ENCODE measurements at regions not wholly inside any gene's neighbourhood (a gene's known extent, or its start where the extent isn't known, plus 50 kb on each side); places are given as distances from the start of the nearest gene placed in this dataset.

GRCh38 chr5:145681686-145682085, 153.5 kb downstream of the PRELID2 start:
- H3K4me3 ChIP-seq (ENCODE audit: low read length): no peak overlapping the region
- no peak overlapping the region for H3K9ac ChIP-seq (ENCODE audit: low read length)
- no peaks in the 10 kb centered on the region for H3K27me3 ChIP-seq (replicated peaks; ENCODE audit: control insufficient read depth, insufficient read depth, low read length)
- no peaks in the 10 kb centered on the region for H3K36me3 ChIP-seq (ENCODE audit: control insufficient read depth, insufficient read depth, low read length, severe bottlenecking)
- peaks cover 12% of the 10 kb centered on the region for H3K4me1 ChIP-seq (ENCODE audit: control insufficient read depth, insufficient read depth, low read length)
- peak; percentile 88 for DNase-seq (ENCODE audit: low read depth)
- H3K9me3 ChIP-seq (ENCODE audit: control insufficient read depth, low read length): no peaks in the 10 kb centered on the region

DNA sequence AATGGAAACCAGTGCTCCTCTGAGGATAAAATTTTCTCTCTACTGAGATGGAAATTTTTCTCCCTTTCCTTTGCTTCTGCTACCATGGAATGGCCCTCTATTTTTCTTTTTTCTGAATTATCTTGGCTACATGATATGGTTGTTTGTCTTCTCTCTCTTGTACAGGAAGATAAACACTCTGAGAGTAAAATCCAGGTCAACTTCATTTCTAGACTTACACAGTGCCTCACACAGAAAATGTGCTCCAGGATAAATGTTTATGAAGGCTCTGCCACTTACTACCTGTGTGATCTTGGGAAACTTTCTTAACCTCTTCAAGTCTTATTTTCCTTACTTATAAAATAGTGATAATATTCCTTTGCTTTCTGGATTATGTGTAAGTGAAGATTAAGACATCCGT, 153.9 kb downstream of the PRELID2 start:
- Histone ChIP-seq H3K4me3 (ENCODE audit: low read length) (no peak overlapping the region), H3K27me3 (replicated peaks; ENCODE audit: control insufficient read depth, insufficient read depth, low read length) (no peaks in the 10 kb centered on the region), H3K9ac (ENCODE audit: low read length) (no peak overlapping the region), H3K4me1 (ENCODE audit: control insufficient read depth, insufficient read depth, low read length) (peaks cover 12% of the 10 kb centered on the region), H3K36me3 (ENCODE audit: control insufficient read depth, insufficient read depth, low read length, severe bottlenecking) (no peaks in the 10 kb centered on the region), H3K9me3 (ENCODE audit: control insufficient read depth, low read length) (no peaks in the 10 kb centered on the region)
- no peak for DNase-seq (ENCODE audit: low read depth)

DNA sequence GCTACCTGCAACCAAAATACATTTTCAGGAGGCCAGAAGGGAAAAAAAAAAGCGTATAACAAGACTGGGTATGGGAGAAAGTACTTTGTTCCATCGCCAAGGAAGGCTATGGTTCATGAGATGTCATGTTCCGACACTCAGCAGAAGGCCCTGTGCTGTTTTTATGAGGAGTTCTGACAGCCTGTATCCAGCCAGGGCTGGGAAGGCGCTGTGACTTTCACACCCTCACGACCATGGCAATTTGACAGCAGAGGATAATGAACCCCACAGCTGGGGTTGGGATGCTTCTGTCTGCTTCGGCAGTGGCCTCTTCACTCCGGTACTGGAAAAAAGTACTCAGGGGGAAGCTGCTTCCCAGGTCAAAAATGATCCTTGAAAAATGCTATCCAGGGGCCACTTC, 154.4 kb downstream of the PRELID2 start:
- Histone ChIP-seq H3K4me1 (ENCODE audit: control insufficient read depth, insufficient read depth, low read length) (peaks cover 12% of the 10 kb centered on the region), H3K27me3 (replicated peaks; ENCODE audit: control insufficient read depth, insufficient read depth, low read length) (no peaks in the 10 kb centered on the region), H3K9ac (ENCODE audit: low read length) (no peak overlapping the region), H3K36me3 (ENCODE audit: control insufficient read depth, insufficient read depth, low read length, severe bottlenecking) (no peaks in the 10 kb centered on the region), H3K4me3 (ENCODE audit: low read length) (no peak overlapping the region), H3K9me3 (ENCODE audit: control insufficient read depth, low read length) (no peaks in the 10 kb centered on the region)
- DNase-seq (ENCODE audit: low read depth): no peak

GRCh38 chr5:145680169-145680568, 155.0 kb downstream of the PRELID2 start:
- Histone ChIP-seq H3K4me3 (ENCODE audit: low read length) (no peak overlapping the region), H3K9ac (ENCODE audit: low read length) (no peak overlapping the region), H3K27me3 (replicated peaks; ENCODE audit: control insufficient read depth, insufficient read depth, low read length) (no peaks in the 10 kb centered on the region), H3K9me3 (ENCODE audit: control insufficient read depth, low read length) (no peaks in the 10 kb centered on the region), H3K36me3 (ENCODE audit: control insufficient read depth, insufficient read depth, low read length, severe bottlenecking) (no peaks in the 10 kb centered on the region), H3K4me1 (ENCODE audit: control insufficient read depth, insufficient read depth, low read length) (peaks cover 12% of the 10 kb centered on the region)
- no peak for DNase-seq (ENCODE audit: low read depth)

DNA sequence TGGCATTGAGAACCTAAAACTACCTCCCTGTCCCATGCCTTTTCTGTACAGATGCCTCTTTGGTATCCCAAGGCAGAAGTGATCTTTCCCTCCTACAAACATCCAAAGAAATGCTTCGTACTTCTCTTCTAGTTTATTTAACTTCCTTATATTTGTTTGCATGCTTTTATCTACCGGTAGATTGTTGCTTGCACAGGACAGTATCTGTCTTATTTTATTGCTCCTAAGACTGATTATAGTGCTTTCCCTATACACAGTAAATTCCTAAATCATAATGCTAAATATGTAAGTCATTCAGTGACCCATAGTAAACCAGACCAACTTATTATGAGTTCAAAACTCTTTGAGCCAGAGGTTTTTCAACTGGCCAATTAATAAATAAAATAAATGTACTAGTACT, 156.9 kb downstream of the PRELID2 start:
- no peaks in the 10 kb centered on the region for H3K36me3 ChIP-seq (ENCODE audit: control insufficient read depth, insufficient read depth, low read length, severe bottlenecking)
- DNase-seq (ENCODE audit: low read depth): no peak
- H3K27me3 ChIP-seq (replicated peaks; ENCODE audit: control insufficient read depth, insufficient read depth, low read length): no peaks in the 10 kb centered on the region
- H3K9me3 ChIP-seq (ENCODE audit: control insufficient read depth, low read length): no peaks in the 10 kb centered on the region
- peaks cover 12% of the 10 kb centered on the region for H3K4me1 ChIP-seq (ENCODE audit: control insufficient read depth, insufficient read depth, low read length)
- H3K4me3 ChIP-seq (ENCODE audit: low read length): no peak overlapping the region
- H3K9ac ChIP-seq (ENCODE audit: low read length): no peak overlapping the region

- no peak overlapping the region for H3K9ac ChIP-seq (ENCODE audit: low read length)
- no peaks in the 10 kb centered on the region for H3K27me3 ChIP-seq (replicated peaks; ENCODE audit: control insufficient read depth, insufficient read depth, low read length)
- no peak for DNase-seq (ENCODE audit: low read depth)
- no peaks in the 10 kb centered on the region for H3K4me1 ChIP-seq (ENCODE audit: control insufficient read depth, insufficient read depth, low read length)
- H3K36me3 ChIP-seq (ENCODE audit: control insufficient read depth, insufficient read depth, low read length, severe bottlenecking): no peaks in the 10 kb centered on the region
- H3K9me3 ChIP-seq (ENCODE audit: control insufficient read depth, low read length): no peaks in the 10 kb centered on the region
- no peak overlapping the region for H3K4me3 ChIP-seq (ENCODE audit: low read length)
Measured at GRCh38 chr5:145673786-145674185, 161.4 kb downstream of the PRELID2 start.

DNA sequence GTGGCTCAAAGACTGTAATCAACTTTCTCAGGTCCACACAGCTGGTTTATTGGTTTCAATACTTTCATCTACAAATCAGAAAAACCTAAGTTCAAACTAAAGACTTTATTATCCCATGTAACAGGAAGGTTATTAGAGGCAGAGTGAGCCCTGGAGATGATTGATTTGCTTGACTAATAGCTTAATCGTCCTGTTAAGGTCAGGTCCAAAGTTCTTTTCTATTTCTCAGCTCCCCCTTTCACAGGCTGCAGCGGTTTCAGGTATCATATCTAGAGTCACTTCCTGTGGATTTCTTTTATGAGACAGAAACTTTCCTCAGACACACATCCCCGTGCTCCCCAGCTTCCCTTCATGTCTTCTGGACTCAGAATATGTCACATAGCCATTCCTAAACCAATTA, 166.4 kb downstream of the PRELID2 start:
- no peak overlapping the region for H3K9ac ChIP-seq (ENCODE audit: low read length)
- DNase-seq (ENCODE audit: low read depth): no peak
- no peaks in the 10 kb centered on the region for H3K27me3 ChIP-seq (replicated peaks; ENCODE audit: control insufficient read depth, insufficient read depth, low read length)
- H3K4me3 ChIP-seq (ENCODE audit: low read length): no peak overlapping the region
- H3K4me1 ChIP-seq (ENCODE audit: control insufficient read depth, insufficient read depth, low read length): peaks cover 4% of the 10 kb centered on the region
- H3K9me3 ChIP-seq (ENCODE audit: control insufficient read depth, low read length): no peaks in the 10 kb centered on the region
- H3K36me3 ChIP-seq (ENCODE audit: control insufficient read depth, insufficient read depth, low read length, severe bottlenecking): no peaks in the 10 kb centered on the region

GRCh38 chr5:145667742-145668141, 167.4 kb downstream of the PRELID2 start:
- Histone ChIP-seq H3K27me3 (replicated peaks; ENCODE audit: control insufficient read depth, insufficient read depth, low read length) (no peaks in the 10 kb centered on the region), H3K36me3 (ENCODE audit: control insufficient read depth, insufficient read depth, low read length, severe bottlenecking) (no peaks in the 10 kb centered on the region), H3K9me3 (ENCODE audit: control insufficient read depth, low read length) (no peaks in the 10 kb centered on the region), H3K4me3 (ENCODE audit: low read length) (no peak overlapping the region), H3K4me1 (ENCODE audit: control insufficient read depth, insufficient read depth, low read length) (peaks cover 4% of the 10 kb centered on the region), H3K9ac (ENCODE audit: low read length) (no peak overlapping the region)
- no peak for DNase-seq (ENCODE audit: low read depth)

DNA sequence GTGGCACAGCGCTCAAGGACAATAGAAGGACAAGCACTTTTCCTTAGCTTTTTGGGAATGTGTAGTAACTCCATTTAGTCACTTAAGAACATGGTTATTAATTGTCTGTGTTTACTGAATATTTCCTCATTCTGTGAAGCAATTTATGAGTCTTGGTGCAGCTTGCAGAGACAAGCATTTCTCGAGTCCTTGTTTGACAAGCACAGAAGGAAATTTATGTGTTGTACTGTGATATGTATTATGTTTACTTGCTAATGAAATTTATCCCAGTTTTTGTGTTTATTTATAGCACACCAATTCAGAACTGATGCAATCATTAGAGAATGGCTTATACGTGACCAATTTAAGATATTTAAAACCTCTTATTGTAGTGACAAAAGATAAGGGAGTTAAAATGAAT, 168.6 kb downstream of the PRELID2 start:
- no peak overlapping the region for H3K9ac ChIP-seq (ENCODE audit: low read length)
- H3K36me3 ChIP-seq (ENCODE audit: control insufficient read depth, insufficient read depth, low read length, severe bottlenecking): no peaks in the 10 kb centered on the region
- no peak for DNase-seq (ENCODE audit: low read depth)
- H3K4me1 ChIP-seq (ENCODE audit: control insufficient read depth, insufficient read depth, low read length): peaks cover 11% of the 10 kb centered on the region
- no peaks in the 10 kb centered on the region for H3K9me3 ChIP-seq (ENCODE audit: control insufficient read depth, low read length)
- H3K27me3 ChIP-seq (replicated peaks; ENCODE audit: control insufficient read depth, insufficient read depth, low read length): no peaks in the 10 kb centered on the region
- no peak overlapping the region for H3K4me3 ChIP-seq (ENCODE audit: low read length)

DNA sequence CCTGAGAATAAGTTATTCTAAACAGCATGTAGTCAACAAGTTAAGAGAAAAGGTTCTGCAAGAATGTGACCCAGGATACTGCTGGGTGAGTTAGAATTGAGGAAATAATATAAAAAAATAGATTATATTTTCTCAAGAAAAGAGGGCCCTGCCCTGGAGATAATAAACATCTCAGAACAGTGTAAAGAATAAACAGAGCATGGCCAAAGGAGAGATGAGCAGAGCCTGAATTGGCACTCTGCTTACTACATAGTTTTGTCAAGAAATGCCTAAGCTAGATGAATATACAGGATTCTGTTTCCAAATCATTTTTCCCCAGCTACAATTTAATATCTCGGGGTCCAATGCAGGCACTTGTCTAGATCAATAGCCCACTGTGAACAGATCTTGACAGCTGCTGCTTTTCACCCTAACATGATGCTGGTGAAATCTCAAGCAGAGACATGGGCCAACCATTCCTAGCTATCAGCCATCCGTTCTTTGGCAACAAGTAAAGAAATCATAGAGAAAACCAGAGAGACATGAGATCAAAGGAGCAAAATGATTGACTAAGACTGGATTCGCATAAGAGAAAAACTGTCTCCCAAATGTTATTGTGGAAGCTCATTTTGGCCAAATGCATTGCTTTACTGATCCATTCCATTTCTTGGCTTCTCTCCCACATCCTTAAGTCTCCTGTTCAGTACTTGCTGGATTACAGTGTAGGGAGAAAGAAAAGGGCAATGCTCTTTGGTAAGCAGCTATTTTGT, 173.2 kb downstream of the PRELID2 start:
- peak; percentile 60 for DNase-seq (ENCODE audit: low read depth)
- no peaks in the 10 kb centered on the region for H3K9me3 ChIP-seq (ENCODE audit: control insufficient read depth, low read length)
- peaks cover 14% of the 10 kb centered on the region for H3K4me1 ChIP-seq (ENCODE audit: control insufficient read depth, insufficient read depth, low read length)
- H3K9ac ChIP-seq (ENCODE audit: low read length): no peak overlapping the region
- no peaks in the 10 kb centered on the region for H3K36me3 ChIP-seq (ENCODE audit: control insufficient read depth, insufficient read depth, low read length, severe bottlenecking)
- no peak overlapping the region for H3K4me3 ChIP-seq (ENCODE audit: low read length)
- no peaks in the 10 kb centered on the region for H3K27me3 ChIP-seq (replicated peaks; ENCODE audit: control insufficient read depth, insufficient read depth, low read length)

- Histone ChIP-seq H3K9ac (ENCODE audit: low read length) (no peak overlapping the region), H3K9me3 (ENCODE audit: control insufficient read depth, low read length) (no peaks in the 10 kb centered on the region), H3K4me3 (ENCODE audit: low read length) (no peak overlapping the region), H3K36me3 (ENCODE audit: control insufficient read depth, insufficient read depth, low read length, severe bottlenecking) (no peaks in the 10 kb centered on the region), H3K4me1 (ENCODE audit: control insufficient read depth, insufficient read depth, low read length) (peaks cover 12% of the 10 kb centered on the region), H3K27me3 (replicated peaks; ENCODE audit: control insufficient read depth, insufficient read depth, low read length) (no peaks in the 10 kb centered on the region)
- DNase-seq (ENCODE audit: low read depth): peak; percentile 55
Measured at GRCh38 chr5:145660897-145661640, 174.1 kb downstream of the PRELID2 start.
